ENCODE measurements at regions not wholly inside any gene's neighbourhood (a gene's known extent, or its start where the extent isn't known, plus 50 kb on each side); places are given as distances from the start of the nearest gene placed in this dataset.

- DNase-seq (ENCODE audit: low spot score) = no peak
Observed at GRCh38 chrX:40452031-40452430, 128.7 kb upstream of the ATP6AP2 start.

DNA sequence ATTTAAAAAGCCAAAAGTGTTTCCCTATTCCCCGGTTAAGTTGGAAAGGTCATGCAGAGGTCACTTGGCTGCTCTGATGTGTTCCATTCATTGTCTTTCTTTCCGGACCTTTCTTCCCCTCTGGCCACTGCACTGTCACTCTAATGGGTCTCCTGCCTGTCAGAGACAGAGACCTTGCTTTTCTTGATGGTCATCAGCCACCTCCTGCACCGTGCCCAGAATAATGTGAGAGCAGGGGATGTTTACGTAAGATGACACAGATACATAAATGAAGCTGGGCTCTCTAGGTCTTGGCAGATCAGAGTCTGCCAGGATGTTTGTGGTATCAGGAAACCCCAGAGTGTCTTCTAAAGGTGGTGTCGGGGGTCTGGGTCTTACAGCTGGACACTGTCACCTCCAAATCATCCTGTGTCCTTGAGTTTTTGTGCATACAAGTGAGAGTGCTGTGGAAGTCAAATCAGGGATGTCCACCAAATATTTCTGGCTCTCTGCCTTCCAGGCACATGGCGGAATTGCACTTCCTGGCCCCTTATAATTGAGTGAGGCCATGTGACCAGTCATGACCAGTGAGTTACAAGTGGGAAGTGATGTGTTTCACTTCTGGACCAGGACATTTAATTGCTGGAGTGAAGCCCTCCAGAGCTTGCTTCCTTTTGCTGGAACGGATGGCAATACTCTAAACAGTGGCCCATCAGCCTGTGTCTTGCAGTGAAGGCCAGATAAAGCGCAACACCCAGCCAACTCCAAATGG lies 130.6 kb upstream of the ATP6AP2 start:
- no peak for DNase-seq (ENCODE audit: low spot score)

DNA sequence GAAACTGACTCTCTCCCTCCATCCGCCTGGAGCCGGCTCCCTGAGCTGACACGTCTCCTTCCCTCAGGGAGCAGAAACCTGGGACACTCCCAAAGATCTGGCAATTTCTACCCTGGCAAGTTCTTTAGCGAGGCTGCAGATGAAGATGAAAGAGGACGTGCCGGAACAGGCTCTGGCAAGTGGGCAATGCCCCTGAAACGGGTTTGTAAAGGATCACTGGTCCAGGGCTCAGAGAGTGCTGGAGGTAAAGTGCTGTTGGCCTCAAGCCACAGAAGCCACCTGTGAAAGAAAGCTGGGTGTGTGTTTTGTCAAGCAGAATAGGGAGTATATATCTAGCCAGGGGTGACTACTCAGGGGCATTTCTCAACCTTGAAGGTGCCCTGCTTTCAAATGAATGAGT lies 131.4 kb upstream of the ATP6AP2 start:
- DNase-seq (ENCODE audit: low spot score) = no peak

GRCh38 chrX:40448793-40449192 lies 132.0 kb upstream of the ATP6AP2 start:
- no peak for DNase-seq (ENCODE audit: low spot score)

- DNase-seq (ENCODE audit: low spot score) = no peak
Observed at GRCh38 chrX:40446921-40447320, 133.8 kb upstream of the ATP6AP2 start.

GRCh38 chrX:40445691-40446090 lies 135.1 kb upstream of the ATP6AP2 start:
- no peak for DNase-seq (ENCODE audit: low spot score)

DNA sequence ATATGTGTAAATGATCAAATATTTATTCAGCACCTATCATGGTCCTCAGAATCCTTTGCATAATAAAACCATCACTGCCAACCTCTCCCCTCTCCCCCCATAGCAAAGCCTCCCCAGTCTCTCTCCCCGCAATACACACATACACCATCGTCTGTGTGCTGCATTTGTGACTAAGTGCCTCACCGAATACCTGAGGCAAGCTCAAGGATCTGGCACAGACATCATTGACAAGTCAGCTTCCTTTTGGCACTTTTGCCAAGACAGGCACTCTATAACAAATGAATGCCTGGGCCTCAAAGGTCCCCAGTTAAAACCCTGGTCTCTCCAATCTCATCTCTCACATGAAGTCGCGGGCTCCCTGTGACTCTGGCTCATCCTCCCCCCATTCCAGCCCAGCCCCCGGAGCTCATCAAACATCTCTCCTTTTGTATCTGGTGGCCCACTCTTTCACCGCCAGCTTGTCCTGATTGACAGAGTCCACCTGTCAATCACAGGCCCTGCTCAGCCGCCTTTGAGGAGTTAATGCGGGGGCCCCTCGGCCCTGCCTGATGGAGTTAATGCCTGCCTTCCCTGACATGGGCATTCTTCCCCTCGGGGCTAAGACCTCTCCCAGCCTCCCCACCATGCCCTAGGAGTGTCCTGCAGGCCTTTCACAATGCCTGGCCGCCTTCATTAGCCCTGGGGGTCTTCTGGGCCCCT lies 135.8 kb upstream of the ATP6AP2 start:
- DNase-seq (ENCODE audit: low spot score) = no peak

- no peak for DNase-seq (ENCODE audit: low spot score)
Observed at GRCh38 chrX:40444133-40444532, 136.6 kb upstream of the ATP6AP2 start.

GRCh38 chrX:40440866-40441265 lies 139.9 kb upstream of the ATP6AP2 start:
- DNase-seq (ENCODE audit: low spot score) = peak; percentile 35

DNA sequence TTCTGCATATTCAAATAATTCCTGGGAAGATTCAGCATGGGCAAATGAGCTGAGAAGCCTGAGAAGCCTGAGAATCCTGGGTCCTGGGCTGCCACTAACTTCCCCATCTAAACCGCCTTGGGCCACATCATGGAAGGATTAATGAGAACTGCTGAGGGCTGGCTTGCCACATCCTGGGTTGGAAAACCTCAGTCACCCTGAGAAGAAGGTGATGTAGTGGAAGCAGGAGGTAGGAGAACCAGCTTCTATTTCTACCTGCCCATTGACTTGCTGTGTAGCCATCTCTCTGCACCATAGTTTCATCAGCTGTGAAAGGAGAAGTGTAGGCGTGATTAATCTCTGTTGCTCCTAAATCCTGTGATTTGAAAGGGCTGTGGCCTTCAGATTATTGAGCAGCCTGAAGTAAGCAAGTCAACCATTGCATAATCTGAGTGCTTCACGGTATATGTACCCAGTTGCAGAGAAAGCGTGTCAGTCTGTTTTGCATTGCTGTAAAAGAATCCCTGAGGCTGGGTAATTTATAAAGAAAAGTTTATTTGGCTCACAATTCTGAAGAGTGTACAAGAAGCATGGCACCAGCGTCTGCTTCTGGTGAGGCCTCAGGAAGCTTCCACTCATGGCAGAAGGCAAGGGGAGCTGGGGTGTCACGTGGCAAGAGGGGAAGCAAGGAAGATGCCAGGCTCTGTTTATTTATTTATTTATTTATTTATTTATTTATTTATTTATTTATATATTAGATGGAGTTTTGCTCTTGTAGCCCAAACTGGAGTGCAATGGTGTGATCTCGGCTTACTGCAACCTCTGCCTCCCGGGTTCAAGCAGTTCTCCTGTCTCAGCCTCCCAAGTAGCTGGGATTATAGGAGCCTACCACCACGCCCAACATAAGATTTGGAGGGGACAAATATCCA lies 140.9 kb upstream of the ATP6AP2 start:
- DNase-seq (ENCODE audit: low spot score) = no peak

DNA sequence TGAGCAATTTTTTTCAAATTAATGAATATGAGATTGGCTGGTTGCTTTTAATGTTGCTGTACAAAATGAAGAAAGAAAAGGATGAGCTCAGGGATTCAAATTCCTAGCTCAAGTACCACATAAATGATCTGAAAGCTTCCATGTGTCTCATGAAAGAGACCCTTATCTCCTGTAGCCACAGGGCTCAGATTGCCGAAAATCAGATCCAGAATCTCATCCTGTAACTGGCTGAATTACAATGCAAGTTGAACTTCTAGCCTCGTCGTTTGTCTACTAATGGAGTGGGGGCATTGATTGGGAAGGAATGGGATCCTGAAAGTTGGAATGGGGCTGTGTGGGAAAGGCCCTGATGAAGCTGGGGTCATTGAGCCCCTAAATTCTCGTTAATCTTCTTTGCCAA lies 143.4 kb upstream of the ATP6AP2 start:
- no peak for DNase-seq (ENCODE audit: low spot score)

GRCh38 chrX:40434947-40435346 lies 145.8 kb upstream of the ATP6AP2 start:
- peak; percentile 82 for DNase-seq (ENCODE audit: low spot score)

DNA sequence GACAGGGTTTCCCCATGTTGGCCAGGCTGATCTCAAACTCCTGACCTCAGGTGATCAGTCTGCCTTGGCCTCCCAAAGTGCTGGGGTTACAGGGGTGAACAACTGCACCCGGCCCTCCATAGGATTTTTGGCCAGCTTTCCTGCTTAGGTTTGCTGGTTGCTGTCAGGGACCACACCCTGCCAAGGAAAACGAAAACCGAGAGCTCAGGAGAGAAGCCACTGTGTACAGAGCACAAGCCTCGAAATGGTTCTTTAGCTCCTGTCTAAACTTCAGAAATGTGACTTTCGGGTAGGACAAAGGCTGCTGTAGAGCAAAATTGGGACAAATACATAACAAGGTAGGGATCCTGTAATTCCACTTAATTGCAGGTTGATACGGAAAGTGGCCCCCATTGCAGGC lies 146.3 kb upstream of the ATP6AP2 start:
- DNase-seq (ENCODE audit: low spot score) = no peak

GRCh38 chrX:40433160-40433559 lies 147.6 kb upstream of the ATP6AP2 start:
- no peak for DNase-seq (ENCODE audit: low spot score)

GRCh38 chrX:40424259-40424658 lies 156.5 kb upstream of the ATP6AP2 start:
- DNase-seq (ENCODE audit: low spot score) = no peak

DNA sequence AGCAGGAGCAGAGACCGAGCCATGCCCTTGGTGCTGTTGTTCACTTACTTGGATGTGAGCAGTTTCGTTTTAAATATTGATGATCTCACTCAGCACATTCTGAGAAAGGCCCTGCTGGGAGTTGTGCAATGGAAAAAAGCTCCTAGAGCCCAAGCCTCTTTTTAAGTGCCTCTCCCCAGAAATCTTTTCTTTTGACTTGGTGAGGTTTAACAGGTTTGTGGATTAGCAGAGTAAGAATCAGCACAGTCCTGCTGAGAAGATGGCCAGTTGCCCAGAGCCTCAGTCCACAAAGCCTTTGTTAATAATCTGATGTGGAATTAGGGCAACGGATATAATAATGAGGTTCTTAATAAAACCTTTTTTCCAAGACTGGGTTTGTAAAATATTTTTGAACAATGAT lies 157.5 kb upstream of the ATP6AP2 start:
- DNase-seq (ENCODE audit: low spot score) = peak; percentile 34

- DNase-seq (ENCODE audit: low spot score) = no peak
Observed at GRCh38 chrX:40422021-40422420, 158.7 kb upstream of the ATP6AP2 start.

- DNase-seq (ENCODE audit: low spot score) = peak; percentile 83
Observed at GRCh38 chrX:40420899-40421729, 159.7 kb upstream of the ATP6AP2 start.

GRCh38 chrX:40418813-40419195 lies 162.0 kb upstream of the ATP6AP2 start:
- DNase-seq (ENCODE audit: low spot score) = no peak

DNA sequence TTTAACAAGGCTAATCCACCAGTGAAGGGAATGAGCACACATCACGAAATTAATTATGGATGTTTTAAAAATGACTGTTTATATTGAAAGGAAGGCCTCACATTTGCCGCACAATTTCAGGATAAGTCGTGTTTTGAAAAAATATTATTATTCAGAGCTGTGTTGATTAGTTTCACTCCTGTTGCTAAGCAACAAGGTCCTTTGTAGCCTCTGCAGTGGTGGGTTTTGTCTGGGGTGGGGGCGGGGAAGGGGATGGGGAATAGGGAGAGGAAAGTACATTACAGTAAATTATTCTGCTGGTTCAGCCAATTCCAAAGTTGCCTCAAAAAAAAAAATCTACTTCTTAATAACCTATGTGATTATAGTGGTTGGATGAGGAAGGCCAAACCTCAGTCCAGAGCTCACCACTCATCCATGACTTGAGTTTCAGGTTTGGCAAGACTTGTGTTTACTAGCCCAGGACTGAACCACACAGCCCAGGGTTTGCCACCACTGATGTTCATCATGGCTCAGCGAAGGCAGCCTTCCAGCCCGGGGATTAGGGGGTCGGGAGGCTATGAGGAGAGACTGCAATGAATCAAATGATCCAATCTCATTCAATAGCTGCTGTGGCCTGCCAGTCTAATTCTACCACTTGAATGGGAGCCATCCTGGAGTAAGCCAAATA lies 162.5 kb upstream of the ATP6AP2 start:
- no peak for DNase-seq (ENCODE audit: low spot score)

DNA sequence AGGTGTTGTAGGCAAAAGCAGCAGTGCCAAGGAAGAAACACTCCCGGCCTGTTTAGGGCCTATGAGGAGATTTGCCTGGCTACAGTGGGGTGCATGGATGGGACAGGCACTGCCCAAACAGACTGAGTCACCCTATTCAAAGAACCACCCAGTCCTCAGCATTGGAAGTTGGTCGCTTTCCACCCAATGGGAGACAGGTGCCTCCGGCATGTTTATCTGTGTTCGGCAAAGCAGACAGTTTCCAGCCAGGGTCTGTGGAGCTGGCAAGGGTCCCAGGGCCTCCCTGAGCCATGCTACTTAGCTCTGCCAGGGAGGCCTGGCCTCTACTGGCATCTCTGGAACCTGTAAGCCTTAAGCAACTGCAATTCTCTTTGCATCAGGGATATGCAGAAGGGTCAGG lies 165.1 kb upstream of the ATP6AP2 start:
- no peak for DNase-seq (ENCODE audit: low spot score)

All from pons (tissue), 1 donor.